ENCODE measurements at regions not wholly inside any gene's neighbourhood (a gene's known extent, or its start where the extent isn't known, plus 50 kb on each side); places are given as distances from the start of the nearest gene placed in this dataset.

DNA sequence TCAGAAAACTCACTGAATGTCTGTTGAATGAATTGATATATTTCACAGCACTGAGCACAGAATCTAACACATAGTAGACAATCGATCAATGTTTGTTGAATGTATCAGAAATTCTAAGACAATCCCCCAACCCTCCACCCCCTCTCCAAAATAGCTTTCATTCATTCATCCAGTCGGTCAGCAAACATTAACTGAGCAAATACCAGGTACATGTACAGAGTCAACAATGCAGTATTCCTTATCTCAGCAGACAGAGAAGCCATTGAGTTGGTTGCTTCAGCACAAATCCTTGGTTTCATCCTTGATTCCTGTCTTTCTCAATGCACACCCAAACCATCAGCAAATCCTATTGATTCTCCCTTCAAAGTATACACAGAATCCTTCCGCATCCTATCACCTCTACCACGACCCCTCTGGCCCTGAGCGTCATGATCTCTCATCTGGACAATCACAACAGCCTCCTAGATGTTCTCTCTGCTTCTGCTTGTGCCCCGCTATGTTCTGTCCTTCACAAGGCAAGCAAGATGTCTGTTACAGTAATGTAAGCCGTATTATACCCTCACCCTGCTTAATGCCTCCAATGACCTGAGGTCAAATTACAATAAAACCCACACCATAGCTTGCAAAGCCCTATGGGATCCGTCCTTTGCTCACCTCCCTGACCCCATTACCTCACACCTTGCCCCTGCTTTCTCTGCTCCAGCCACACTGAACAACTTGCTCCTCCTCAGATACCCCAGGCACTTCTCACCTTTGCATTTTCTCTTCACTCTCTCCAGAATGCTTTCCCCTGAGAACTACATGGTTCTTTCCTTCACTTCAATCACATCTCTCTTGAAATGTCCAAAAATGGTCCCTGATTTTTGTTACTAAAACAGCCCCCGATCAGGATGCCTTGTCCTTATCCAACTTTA lies 738.1 kb upstream of the TBX3 start:
- no peak for DNase-seq

DNA sequence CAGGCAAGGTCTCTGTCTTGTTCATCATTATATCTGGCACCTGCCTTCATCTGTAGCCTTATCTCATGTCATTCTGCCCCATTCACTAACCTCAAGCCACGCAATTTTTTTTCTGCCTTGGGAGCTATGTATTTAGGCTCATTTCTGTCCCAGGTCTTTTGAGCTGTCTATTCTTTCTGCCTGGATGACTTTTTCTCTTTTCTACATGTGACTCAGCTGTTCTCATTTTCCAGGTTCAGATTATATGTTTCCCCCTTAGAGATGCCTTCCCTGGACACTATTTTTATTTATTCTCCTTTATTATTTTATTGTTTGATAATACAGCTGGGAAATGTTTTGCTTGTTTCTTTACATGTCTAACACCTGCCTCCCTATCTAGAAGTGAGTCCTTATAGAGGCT lies 737.4 kb upstream of the TBX3 start:
- DNase-seq, result no peak

DNA sequence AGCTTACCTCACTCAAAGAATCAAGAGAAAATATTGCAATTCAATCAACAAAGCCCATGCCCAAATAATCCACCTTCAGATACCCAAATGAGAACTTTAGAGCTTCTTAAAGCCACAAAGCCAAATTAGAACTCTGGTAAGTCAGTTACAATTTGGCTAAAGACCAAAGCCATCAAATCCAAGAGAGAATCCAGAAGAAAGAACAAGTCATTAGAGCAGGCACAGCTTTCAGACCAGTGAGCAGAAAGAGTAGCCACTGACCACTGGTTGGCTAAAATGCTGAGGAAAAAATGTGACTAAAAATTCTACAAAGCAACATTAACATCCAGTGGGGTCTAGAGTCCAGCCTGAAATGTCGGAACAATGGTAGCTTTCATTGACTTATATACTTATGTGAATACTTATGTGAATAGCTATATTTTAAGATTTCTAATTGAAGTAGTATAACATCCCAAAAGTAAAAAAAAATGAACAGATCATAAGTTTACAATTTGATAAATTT lies 735.2 kb upstream of the TBX3 start:
- DNase-seq, result no peak

DNA sequence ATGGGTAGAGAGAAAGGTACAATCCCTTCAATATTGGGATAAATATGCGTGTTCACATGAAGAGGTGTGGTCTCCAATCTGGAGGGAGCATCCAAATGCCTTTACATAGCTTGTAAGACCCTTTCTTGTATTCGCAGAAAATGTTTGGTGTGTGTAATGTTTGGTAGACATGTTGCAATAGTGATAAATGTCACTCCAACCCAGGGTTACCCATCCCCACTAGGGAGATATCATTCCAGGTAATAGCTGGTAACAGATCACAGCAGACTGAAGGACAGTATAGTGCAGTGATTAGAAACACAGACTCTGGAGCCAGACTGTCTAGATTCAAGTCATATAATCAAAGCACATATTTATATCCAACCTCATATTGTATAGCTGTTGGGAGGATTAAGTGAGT lies 733.6 kb upstream of the TBX3 start:
- no peak for DNase-seq

DNA sequence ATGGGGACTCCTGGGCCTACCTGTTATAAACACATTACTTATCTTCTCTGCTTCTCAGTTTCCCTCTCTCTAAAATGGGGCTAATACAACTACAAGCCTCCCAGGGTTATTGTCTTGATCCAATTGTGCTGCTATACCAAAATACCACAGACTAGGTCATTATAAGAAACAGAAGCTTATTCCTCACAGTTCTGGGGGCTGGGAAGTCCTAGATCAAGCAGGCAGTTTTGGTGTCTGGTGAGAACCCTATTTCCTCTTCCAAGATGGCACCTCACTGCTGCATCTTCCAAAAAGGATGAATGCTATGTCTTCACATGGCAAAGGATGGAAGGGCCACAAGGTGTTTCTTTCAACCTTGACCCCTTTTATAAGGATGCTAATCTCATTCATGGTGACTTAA lies 732.9 kb upstream of the TBX3 start:
- no peak for DNase-seq

DNA sequence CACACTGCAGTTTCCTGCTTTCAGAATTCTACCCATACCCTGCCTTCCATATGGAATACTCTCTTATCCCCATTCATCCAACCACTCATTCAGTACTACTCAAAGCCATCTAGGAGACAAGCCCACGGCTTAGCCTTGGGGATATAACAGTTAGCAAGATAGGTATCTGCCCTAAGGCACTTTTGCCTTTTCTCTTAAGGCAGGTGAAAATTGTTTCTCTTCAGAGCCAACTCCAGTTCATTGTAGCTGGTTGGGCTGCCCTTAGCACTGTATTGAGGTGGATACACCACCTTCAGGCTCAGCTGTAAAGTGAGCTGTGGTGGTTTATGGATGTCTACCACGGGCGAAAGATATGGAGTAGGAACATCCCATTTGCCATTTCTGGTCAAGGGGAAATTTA lies 729.7 kb upstream of the TBX3 start:
- no peak for DNase-seq

DNA sequence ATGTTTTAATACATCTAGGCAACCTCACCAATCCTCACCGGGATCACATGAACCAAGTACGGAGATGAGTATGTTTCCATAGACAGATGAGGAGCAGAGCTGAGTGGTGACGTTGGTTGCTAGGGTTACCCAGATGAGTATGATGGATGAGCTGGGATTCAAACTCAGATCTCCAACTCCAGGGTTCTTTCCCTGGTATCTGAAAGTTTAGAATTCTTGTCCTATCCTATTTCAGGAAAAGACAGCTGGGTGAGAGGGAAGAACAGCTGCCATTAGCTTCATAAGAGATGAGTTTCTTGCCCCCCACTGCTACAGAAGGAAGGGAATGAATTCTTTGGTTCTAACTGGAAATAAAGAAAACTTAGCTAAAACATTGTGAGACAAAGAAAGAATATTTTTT lies 728.9 kb upstream of the TBX3 start:
- DNase-seq, result no peak

DNA sequence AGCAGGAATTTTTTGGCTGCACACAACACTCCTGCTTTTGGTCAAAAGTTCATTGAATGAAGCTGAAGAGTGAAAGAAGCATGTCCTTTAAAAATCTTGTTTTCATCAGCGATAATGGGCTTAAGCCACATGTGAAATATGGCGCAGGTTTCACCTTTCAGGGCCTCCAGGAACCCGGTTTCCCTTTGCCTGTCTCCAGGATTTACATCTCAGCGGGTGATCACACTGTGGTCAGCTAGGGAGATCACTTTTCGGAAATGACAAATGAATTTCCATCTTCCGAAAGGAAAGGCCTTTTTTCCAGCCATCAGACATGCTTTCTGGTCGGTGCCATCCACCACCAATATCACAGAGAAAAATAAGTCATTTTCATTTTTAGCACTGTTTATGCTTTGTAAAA lies 727.1 kb upstream of the TBX3 start:
- no peak for DNase-seq

DNA sequence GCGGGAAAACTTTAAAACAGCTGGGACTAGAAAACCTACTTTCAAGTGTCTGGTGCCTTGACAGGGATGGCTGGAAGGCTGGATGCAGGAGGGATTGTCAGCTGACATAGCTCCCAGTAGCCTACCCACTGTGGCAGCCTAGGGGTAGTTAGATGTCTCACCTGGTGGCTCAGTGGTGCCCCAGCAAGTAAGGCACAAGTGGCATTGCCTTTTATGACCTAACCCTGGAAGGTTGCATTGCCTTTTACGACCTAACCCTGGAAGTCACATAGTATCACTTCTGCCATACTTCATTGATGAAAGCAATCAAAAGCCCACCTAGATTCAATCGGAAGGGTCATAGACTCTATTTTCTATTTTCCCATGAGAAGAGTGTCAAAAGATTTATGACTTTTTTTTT lies 724.7 kb upstream of the TBX3 start:
- no peak for DNase-seq

DNA sequence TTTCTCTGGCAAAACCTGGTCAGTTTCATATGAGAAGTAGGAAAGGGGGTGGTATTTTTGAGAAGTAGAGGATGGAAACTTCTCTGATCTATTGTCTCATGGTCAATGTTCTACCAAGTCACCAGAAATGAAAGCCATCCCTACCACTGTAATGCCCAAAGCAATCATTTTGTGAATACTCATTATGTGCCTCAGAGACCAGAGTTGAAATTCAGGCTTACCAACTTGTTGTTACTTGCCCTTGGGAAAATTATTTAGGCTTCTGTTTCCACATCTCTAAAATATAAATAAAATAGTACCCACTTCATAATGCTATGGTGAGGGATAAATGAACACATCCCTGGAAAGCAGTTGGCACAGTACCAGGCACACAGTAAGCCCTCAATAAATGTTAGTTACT lies 723.7 kb upstream of the TBX3 start:
- DNase-seq, result no peak

DNA sequence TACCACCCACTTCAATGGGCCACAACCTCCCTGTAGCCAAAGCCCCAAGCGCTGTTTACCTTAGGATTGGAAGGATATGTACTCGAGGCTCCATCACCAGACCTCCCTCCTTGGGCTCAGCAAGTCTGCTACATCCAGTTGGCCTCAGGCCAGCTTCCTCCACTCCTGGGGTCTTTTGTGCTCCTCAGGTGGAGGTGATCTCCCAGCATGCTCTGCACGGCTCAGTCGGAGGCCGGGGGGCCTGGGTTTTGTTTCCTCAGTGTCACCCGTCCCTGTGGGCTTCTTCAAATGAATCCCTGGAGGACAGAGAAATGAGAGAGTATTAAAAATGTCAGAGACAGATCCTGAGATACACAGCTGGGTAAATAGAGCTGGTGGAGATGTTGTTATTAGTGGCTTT lies 723.1 kb upstream of the TBX3 start:
- no peak for DNase-seq

DNA sequence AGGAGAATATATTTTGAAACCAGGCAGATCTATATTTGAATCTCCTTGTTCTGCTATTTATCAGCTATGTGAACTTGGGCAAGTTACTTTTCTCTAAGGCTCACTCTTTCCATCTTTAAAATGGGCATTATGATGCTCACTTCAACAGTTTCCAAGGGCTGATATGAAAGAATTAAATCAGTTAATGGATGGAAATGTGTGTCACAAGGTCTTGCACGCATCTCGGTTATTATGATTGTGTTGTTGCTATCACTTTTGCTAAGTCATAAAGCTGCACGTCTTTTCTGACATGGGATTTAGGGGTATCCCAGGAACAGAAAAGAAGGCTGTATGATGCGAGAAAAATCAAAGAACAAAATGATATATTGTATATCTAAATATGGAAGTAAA lies 721.5 kb upstream of the TBX3 start:
- DNase-seq, result no peak

DNA sequence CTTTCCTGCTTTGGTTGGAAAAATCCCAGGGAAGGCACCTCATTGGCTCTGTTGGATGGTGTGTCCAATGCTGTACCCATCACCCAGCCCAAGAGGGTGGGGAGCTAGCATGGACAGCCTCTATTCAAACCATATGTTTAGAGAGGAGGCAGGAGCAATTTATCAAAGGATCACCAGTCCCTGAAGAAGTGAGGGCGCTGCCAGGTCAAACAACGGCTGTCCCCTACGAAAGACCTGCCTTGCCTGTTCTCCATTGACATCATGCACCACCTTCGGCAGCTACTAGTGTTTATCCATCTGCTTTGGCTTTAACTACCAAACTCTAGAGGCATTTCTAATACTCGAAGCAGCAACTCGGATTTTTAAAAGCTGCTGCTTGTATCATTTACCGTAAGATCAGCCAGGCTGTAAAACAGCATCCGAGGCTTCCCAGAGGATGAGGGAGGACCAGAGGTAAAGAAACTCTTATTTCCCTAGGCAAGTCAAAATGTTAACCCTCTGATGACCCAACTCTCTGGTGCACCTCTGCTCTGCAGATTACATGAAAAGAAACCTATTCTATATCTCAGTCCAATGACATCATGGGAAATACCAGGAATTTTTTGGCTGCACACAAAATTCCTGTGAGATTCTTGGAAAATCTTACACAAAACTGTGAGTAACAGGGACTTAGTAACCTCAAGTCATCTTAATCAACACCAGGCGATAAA lies 720.9 kb upstream of the TBX3 start:
- peak; percentile 76 for DNase-seq

DNA sequence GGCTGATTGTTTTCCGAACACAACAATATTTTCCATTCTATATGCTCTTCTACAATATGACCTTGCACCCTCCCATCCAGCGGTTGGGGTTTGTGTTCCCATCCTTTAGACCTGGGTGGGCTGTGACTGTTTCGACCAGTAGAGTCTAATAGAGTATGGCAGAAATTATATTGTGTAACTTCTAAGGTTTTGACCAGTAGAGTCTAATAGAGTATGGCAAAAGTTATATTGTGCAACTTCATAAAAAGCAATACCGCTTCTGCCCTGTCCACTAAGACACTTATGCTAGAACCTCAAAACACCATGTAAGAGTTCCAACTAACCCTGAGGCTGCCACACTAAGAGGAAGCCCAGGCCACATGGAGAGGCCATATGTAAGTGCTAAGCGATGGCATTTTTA lies 719.7 kb upstream of the TBX3 start:
- DNase-seq, result peak; percentile 8

DNA sequence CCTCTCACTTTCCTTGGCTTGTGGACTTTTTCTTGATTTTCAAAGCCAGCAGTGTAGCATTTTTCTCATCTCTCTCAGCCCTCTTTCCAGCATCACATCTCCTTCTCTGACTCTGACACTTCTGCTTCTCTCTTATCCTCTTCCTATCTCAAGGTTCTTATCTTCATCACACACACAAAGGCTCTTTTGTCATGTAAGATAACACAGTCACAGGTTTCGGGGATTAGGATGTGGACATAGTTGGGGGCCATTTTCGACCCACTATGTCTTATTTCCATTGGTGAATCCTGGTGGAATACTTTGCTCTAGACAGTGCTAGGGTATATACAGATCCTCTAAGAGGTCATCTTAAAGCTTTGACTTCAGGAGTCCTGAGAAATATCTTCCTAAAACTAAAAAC lies 719.3 kb upstream of the TBX3 start:
- no peak for DNase-seq

DNA sequence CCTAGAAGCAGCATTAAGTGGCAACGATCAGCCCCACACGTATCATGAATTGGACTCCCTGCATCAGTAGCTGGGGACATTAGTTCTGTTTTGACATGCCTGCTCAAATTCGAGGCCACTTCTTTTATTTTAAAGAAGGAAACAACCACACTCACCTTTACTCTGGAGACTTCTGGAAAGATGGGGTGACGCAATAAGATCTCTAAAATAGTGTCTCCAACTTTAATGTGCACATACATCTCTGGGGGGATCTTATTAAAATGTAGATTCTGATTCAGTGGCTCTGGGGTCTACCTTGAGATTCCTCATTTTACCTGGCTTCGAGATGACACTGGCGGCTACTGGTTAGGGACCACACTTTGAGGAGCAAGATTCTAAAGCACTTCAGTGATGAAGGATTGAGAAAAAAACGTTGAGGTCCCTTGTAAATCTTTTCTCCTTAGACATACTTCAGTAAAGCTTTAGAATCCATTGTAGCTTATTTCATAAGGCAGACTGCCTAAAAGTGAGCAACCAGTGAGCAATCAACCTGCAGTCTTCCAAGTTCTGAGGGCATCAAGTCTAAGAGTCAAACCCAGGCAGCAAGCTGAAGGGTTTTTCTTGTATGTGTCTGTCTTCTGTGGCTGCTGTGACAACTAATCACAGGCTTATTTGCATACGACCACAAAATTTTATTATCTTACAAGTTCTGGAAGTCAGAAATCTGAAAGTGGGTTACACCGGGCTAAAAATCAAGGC lies 718.6 kb upstream of the TBX3 start:
- DNase-seq, result no peak

DNA sequence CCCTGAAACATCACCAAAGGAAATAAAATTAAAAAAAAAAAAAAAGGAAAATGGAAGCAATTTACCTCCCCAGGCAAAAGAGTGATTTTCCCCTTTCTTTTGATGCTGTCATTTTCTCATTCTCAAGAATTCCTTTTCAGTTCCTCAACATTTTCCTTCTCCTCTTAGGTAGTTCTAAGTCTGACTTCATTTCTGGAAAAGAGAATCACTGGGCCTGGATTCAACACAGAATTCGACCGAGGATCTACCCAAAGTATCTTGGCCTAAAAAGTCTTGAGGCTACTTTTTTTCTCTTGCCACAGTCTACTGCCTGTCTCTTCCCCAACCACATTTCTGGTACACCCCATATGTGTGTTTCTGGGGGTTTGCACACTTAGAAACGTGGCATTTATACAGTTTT lies 717.8 kb upstream of the TBX3 start:
- DNase-seq, result no peak

DNA sequence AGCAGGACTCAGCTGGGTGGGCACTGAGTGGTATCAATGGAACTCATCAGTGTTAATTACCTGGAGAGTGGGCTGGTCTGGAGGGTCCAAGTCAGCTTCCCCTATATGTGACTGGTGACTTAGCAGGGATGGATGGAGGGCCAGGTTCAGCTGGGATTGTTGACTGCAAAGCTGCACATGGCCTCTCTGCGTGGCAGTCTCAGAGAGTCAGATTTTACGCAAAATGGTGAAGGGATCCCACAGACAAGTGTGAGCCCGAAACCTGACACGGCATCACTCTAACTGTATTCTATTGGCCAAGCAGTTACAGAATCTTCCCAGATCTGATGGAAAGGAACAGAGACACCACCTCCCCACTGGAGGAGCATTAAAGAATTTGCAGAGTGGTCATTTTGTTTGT lies 716.0 kb upstream of the TBX3 start:
- no peak for DNase-seq

DNA sequence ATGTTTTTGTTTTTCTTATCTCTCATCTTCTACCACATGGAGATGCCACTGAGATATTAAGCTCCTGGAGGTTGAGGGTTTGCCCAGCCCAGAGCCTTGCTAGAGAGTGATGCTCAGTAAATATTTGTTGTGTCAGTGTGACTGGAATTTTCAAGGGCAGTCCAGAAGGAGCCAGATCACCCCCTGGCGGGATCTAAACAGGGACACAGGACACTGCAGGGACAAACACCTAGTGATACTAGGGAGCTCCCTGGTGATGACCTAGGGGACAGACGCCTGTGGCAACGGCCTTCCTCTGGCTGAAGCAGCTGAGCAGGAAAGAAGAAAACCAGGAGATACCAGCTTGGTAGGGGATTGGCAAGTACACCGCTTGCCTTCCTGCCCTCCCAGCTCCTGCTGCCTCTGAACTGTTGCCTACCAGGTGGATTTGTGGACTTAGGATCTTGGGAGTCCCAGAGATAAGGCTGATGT lies 714.4 kb upstream of the TBX3 start:
- no peak for DNase-seq

DNA sequence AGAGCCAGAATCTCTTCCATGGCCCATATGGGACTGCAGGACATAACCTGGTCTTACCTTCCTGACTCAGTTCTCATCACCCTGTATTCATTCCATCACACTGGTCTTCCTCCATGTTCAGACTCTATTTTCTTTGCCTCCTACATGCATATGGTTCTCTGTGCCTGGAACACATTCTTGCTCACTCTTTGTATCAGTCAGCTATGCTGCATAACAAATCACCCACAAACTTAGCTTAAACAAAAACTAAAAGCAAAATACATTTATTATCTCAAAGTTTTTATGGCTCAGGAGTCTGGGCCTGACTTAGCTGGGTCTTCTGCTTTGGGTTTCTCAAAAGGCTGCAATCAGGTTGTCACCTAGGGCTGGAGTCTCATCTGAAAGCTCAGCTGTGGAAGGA lies 712.6 kb upstream of the TBX3 start:
- DNase-seq, result no peak

DNA sequence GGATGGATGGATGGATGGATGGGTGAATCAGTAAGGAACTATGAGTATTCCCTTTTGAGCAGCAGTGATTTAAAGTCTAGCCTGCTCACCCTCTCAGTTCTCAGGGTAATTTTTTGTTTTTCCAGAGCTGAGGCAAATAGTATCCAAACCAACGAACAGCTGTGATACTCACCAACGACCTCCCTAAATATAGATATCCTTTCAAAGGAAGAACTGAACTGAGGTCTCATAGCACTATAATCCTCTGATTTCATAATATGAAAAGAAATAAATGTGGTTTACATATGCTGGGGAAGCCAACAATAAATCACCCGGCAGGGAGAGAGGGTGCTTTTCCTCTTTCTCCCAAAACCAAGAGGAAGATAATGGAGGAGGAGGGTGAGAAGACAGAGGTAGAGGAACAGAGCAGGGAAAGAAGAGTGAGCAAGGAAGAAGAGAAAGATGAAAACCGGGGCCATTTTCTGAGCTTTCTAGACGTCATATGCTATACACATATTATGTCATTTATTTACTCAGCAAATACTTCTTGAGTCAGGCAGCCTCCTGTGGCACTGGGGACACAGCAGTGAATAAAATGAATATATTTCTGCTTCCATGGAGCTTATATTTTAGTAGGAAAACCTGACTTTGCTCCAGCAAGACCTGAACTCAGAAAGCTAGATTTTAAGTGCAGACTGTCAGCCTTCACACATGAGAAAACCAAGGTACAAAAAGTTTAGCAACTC lies 710.7 kb upstream of the TBX3 start:
- DNase-seq, result no peak

DNA sequence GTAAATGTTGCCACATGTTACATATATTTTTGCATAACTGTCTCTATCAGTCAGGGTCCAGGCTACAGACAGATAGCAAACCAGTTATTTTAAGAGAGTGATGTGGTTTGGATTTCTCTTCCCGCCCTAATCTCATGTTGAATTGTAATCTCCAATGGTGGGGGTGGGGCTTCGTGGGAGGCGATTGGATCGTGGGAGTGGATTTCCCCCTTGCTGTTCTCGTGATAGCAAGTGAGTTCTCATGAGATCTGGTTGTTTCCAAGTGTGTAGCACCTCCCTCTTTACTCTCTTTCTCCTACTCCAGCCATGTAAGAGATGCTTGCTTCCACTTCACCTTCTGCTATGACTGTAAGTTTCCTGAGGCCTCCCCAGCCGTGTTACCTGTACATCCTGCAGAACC lies 704.2 kb upstream of the TBX3 start:
- DNase-seq, result no peak

Data from skin of body (tissue), 1 donor.